ENCODE measurements at regions not wholly inside any gene's neighbourhood (a gene's known extent, or its start where the extent isn't known, plus 50 kb on each side); places are given as distances from the start of the nearest gene placed in this dataset.

DNA sequence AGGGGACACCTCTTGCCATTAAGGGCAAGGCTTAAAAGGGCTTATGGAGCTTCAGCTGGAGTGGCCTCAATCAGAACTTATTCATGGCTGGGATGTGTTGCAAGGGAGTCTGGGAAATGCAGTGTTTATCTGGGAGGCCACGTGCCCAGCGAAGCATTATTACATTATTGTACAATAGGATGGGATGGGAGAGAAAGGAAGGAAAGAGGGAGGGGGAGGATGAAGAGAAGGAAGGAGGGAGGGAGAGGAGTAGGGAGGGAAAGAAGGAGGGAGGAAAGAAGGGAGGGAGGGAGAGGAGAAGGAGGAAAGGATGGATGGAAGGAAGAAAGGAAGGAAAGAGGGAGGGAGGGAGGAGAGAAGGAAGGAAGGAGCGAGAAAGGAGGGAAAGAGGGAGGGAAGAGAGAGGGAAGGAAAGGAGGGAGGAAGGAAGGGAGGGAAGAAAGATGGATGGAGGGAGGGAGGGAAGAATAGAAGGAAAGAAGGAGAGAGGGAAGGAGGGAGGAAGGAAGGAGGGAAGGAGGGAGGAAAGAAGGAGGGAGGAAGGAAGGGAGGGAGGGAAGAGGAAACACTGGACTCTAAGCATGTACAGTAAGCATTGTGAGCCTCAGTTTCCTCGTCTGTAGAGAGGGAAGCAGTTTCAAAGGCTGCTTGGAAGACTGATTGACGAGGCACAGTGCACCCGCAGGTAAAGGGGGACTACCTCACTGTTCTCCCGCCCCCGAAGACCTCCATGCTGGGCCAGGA, 62.2 kb downstream of the MYEOV start:
- no peak overlapping the region for H2AFZ ChIP-seq (ENCODE audit: low read length)
- no peak overlapping the region for H3K4me2 ChIP-seq (ENCODE audit: insufficient read depth, insufficient read length, low read length)
- no peak overlapping the region for H3K4ac ChIP-seq (ENCODE audit: low read depth, low read length)
- Mint-ChIP-seq H3K27ac (no peak overlapping the region), H3K9me3 (peaks cover 5 to 10% of the 10 kb centered on the region in 2 experiments; a peak in 4 of 5 replicates), H3K4me1 (peaks cover 0 to 4% of the 10 kb centered on the region in 2 experiments; a peak in 2 of 4 replicates), H3K36me3 (ENCODE audit: insufficient read depth in 1 of 3, low read depth in 3 of 3) (no peaks in the 10 kb centered on the region; a peak in 1 of 7 replicates), H3K27me3 (ENCODE audit: low read depth) (peaks cover 7% of the 10 kb centered on the region; the same call in 1 of the 2 replicates), H3K4me3 (no peak overlapping the region)
- H4K20me1 ChIP-seq (ENCODE audit: control insufficient read depth, insufficient read depth, insufficient read length): peaks cover 4% of the 10 kb centered on the region
- H2BK120ac ChIP-seq (ENCODE audit: low read depth, low read length, poor library complexity, severe bottlenecking): no peak overlapping the region
- H3K9ac ChIP-seq (ENCODE audit: extremely low read depth, insufficient read length, low read length): no peak overlapping the region
- H4K91ac ChIP-seq (ENCODE audit: insufficient read length, low read depth, low read length): no peak overlapping the region
- no peaks in the 10 kb centered on the region for H3K4me1 ChIP-seq (ENCODE audit: insufficient read depth, low read length)
- H3K56ac ChIP-seq (ENCODE audit: insufficient read length, low read depth, low read length): no peak overlapping the region
- 89% methylated on average over 1 of the region's 8 CpGs for WGBS (ENCODE audit: extremely low coverage, insufficient read length, low lambda C conversion rate)
- no peaks in the 10 kb centered on the region for H3K27me3 ChIP-seq (ENCODE audit: insufficient read depth, low read length)
- no peak overlapping the region for H2BK20ac ChIP-seq (ENCODE audit: low read depth, low read length, poor library complexity, severe bottlenecking)
- no peak overlapping the region for H2BK5ac ChIP-seq (ENCODE audit: insufficient read length, low read length)
- DNase-seq: no peak
- no peaks in the 10 kb centered on the region for H3K79me2 ChIP-seq (ENCODE audit: insufficient read depth, low read length)
- H3K27ac ChIP-seq (ENCODE audit: insufficient read length, low read depth, low read length): no peak overlapping the region
- H2AK5ac ChIP-seq (ENCODE audit: insufficient read length, low read length): no peak overlapping the region
- no peak overlapping the region for H2BK12ac ChIP-seq (ENCODE audit: insufficient read length, low read depth, low read length)
- no peaks in the 10 kb centered on the region for H3K23me2 ChIP-seq (ENCODE audit: insufficient read length, low read depth, low read length, poor library complexity, severe bottlenecking)
- no peaks in the 10 kb centered on the region for H3K79me1 ChIP-seq (ENCODE audit: insufficient read depth, low read depth, low read length, poor library complexity, severe bottlenecking)
- peaks cover 5% of the 10 kb centered on the region for H3K9me3 ChIP-seq (ENCODE audit: control insufficient read depth, low read depth, low read length)
- no peak overlapping the region for H3K14ac ChIP-seq (ENCODE audit: insufficient read depth, low read length)
- no peak overlapping the region for H4K8ac ChIP-seq (replicated peaks; ENCODE audit: insufficient read length, low read depth, low read length)
- H3K23ac ChIP-seq (ENCODE audit: insufficient read length, low read depth, low read length): no peak overlapping the region
- no peak overlapping the region for H3K18ac ChIP-seq (ENCODE audit: insufficient read length, low read depth, low read length)
- TF ChIP-seq, protein P1, sequence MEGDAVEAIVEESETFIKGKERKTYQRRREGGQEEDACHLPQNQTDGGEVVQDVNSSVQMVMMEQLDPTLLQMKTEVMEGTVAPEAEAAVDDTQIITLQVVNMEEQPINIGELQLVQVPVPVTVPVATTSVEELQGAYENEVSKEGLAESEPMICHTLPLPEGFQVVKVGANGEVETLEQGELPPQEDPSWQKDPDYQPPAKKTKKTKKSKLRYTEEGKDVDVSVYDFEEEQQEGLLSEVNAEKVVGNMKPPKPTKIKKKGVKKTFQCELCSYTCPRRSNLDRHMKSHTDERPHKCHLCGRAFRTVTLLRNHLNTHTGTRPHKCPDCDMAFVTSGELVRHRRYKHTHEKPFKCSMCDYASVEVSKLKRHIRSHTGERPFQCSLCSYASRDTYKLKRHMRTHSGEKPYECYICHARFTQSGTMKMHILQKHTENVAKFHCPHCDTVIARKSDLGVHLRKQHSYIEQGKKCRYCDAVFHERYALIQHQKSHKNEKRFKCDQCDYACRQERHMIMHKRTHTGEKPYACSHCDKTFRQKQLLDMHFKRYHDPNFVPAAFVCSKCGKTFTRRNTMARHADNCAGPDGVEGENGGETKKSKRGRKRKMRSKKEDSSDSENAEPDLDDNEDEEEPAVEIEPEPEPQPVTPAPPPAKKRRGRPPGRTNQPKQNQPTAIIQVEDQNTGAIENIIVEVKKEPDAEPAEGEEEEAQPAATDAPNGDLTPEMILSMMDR (conservative IDR thresholded peaks at IDR 0.05): no peak
- no peak overlapping the region for H4K5ac ChIP-seq (ENCODE audit: insufficient read length, low read depth, low read length)
- no peak overlapping the region for H2BK15ac ChIP-seq (ENCODE audit: low read depth, low read length)
- no peak overlapping the region for H3T11ph ChIP-seq (ENCODE audit: low read length)

Data from H9 (cell line).